ENCODE measurements at regions not wholly inside any gene's neighbourhood (a gene's known extent, or its start where the extent isn't known, plus 50 kb on each side); places are given as distances from the start of the nearest gene placed in this dataset.

DNA sequence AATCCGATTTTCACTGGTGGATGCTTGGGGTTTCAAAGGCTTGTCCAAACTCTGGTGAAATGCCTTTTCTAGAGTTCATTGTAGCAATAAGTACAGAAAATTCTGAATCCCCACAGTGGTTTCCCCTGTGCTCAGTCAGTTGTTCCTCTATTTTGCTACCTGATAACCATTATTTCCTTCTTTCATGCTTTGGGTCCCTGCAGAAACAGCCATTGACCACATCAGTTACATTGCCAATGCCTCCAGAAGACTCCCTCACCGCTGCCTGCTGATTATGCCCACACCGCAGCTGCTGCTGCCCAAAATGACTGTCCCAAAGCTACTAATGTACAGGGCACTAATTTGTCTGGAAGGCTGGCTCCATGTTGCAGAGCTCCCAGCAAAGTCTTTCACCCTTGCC, 517.3 kb downstream of the KLF12 start:
- DNase-seq (ENCODE audit: low read depth): no peak

DNA sequence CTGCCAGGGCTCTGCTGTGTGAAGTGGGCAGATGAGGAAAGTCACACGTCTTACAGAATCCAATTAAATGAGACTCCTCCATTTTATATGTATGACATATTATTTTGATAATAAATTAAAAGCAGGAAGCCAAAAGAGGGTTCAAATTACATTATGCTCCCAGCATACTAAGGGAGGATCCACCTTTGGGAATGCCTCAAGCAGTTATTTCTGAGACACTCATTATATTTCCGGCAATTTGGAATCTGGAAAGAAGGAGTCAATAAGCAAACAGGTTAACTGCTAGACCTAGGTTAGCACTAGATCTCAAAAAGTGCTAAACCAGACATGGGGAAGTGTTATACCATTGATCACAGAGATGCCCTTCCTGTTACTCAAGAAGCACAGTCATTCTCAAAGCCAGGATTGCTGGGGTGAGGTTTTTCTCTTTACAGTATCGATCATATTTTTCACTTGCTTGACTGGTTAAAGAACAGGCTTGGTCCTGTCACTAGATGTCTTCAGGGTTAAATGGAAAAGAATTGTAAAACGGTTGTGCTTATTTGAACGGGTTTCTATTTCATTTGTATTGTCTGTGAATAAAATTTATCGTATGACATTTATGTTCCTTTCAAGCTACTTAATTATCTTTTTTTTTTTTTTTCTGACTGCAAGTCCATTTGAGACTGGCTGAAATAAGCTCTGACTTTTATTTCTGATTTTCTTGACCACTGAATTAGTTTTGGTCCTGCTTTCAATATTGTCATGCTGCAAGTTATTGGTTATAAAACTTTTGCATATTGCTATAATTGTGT, 523.2 kb downstream of the KLF12 start:
- peak; percentile 8 for DNase-seq (ENCODE audit: low read depth)

DNA sequence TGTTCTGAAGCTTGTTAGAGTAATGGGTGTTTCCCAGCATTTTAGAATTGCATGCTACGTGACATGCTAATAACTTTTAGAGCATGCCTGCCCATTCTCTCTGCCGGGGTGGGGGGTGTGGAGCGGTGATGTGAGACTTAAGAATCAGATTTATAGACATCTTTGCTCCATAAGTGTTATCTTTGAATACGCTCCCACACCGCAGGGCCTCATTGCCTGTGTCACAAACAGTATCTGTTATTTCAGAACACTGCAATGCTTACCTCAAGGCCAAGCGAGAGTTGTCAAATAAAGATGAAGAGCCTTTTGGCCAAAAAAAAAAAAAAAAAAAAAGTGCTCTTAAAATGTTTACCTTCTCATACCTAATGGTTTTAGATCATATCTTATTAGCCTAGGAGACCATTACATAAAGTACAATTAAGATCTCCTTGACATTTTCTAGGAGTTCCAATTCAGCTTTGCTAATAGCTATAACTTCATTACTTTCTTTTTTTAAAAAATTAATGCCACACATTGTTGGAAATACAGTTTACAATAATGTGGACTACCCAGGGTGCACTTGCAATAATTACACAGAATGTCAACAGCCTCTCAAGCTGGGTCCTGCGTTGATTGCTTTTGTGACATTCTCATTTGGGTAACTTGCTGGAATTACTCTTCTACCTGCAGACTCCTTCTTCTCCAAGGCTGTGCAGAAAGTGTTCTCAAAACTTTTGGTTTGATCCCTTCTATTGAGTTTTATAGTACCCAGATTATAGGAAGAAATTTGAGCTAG, 525.3 kb downstream of the KLF12 start:
- DNase-seq (ENCODE audit: low read depth): no peak

DNA sequence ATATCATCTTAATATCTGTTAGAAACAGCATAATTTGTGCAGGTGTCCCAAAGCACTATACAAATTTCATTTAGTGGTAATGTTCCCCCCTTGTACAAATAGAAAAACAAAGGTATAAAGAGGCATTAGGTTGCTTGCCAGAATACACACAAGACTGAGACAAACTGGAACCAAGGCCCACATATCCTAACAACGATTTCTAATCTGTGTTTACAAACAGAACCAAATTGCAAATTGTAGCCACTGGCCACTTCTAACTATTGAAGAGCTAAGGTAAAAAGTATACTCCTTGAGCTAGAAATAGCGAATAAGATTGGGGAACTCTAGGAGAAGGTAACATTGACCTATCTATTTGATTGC, 526.1 kb downstream of the KLF12 start:
- DNase-seq (ENCODE audit: low read depth): no peak

DNA sequence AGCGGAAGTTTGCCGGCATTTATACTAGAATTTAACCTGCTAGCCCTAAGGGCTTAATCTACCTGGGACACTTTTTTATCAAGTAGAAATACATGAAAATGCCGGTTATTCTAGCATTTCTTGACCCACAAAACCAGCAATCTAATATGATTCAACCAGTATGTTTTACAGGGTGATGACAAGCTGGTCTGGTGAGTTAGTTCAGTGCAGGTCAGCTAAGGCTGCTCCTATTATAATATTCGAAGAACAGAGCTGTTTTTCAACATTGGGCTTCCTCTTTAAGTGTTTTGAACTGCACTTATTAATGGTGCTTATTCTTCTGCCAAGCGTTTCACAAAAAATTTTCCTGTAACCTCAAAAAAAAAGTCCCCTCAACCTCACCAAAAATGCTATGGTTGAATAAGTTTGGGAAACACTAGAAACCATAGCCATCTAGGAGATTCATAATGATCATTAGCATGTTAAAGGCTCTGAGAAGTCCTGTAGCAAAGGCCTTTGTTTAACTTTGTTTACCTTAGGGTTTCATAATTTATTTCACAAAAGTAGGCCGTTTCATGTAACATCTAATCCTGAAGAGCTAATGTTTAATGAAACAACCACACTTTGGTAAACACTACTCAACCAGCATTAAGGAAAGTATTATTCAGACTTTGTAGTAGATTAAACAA, 526.6 kb downstream of the KLF12 start:
- DNase-seq (ENCODE audit: low read depth): no peak

DNA sequence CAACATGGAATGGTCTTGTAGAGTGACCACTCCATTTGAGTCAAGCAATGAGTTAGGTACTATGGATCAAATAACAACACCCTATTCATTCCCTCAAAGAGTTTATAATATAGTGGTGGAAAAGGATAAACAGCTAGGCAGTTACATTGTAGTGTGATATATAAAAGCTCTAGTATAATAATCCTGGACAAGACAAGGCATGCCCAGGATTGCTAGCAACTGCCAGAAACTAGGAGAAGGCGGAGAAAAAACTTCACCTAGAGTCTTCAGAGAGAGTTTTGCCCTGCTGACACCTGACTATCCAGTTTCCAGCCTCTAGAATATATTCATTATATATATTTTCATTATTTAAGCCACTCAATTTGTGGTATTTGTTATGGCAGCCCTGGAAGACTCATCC, 530.6 kb downstream of the KLF12 start:
- DNase-seq (ENCODE audit: low read depth): no peak

DNA sequence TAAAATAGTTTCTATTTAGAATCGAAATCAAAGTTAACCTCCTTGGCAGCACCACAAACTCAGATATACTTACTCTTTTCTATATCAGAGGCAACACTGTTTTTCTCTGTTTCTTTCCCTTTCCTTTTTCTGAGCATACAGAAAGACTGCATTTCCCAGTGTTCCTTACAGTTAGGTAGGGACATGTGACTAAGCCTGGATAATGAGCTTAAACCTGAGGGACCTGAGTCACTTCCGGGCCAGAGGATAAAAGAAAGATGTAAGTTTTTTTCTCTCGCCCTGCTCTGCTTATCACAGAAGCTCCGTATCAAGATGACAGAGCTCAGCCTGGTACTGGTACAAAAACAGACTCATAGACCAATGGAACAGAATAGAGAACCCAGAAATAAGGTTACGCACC, 531.9 kb downstream of the KLF12 start:
- DNase-seq (ENCODE audit: low read depth): peak; percentile 72

DNA sequence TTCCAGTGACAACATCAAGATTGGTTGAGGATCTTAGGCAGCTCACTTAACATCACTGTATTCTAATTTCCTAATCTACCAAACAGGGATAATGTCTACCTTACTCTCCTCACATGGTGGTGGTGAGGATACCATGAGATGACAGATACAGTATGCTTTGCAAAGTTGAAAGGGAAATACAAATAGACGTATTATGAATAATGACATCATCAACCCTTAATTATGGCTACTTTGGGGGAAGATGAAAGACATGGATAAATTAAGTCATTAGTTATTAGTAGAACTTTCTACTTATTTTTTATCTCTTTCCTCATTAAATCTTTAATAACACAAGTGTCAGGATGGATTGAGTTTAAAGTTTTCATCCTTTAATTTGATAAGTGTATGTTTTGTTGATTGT, 532.5 kb downstream of the KLF12 start:
- DNase-seq (ENCODE audit: low read depth): no peak

DNA sequence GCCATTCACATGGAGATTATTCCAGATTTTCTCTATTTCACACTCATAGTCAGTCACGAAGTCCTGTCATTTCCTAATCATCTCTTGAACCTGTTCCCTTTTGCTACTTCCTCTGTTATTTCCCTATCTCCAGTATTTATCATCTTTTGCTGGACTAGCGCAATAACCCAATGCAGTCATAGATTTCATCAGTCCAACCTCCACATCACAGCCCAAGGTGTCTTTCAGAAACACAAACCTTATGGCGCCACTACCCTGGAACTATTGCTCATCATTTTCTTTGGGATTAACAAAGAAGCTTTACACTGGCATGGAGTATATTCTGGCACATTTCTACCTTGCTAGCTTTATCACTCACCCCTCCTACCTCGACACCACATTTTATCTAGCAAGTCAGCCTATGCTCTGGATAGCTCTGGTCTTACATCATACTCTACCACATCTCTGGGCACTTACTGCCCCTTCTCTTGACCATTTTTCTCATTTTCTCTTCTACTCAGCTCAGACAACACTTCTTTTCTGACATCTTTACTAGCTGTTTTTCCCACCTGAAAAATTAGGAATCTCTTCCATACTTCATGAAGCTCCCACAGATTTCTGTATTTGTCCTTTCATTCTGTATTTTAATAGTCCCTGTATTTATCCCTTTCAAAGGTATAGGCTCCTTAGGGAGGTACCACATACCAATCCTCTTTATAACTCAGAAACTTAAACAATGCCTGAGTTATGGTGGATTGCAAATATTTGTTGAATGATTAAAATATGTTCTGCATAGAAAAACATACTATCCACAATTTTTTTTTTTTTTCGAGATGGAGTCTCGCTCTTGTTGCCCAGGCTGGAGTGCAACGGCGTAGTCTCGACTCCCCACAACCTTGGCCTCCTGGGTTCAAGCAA, 534.7 kb downstream of the KLF12 start:
- peak; percentile 6 for DNase-seq (ENCODE audit: low read depth)

DNA sequence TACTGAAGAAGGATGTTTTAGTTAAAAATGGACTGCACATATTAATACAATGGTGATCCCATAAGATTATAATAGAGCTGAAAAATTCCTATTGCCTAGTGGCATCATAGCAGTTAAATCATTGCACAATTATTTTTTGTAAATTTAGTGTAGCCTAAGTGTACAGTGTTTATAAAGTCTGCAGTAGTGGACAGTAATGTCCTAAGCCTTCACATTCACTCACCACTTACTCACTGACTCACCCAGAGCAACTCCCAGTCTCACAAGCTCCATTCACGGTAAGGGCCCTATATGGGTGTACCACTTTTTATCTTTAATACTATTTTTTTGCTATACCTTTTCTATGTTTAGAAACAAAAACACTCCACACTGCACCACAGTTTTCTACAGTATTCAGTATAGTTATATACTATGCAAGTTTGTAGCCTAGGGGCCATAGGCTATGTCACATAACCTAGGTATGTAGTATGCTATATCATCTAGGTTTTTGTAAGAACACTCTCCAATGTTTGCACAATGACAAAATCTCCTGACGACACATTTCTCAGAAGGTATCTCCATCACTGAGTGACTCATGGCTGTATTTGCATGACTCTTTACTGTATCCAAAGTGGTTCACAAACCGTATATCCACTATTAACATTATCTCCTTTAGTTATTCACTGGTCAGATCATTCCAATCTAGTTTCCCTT, 536.0 kb downstream of the KLF12 start:
- DNase-seq (ENCODE audit: low read depth): peak; percentile 80

DNA sequence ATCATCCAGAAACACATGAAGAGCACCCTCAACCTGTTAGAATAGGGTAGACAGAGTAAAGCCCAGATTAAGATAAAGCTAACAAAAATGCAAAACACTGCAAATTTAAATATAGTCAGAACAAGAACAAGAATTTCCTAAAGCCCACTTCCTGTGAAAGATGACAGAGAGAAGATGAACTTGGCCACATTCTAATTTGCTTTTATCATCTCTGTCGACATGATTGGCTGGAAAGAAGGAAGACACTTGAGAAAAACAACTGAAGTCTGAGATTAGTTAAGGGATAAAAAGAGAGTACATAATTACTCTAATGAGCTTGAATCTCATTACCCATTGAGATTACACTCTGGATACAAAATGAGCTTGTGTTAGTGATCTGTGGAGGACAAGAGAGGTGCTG, 537.6 kb downstream of the KLF5 start:
- DNase-seq (ENCODE audit: low read depth): no peak

DNA sequence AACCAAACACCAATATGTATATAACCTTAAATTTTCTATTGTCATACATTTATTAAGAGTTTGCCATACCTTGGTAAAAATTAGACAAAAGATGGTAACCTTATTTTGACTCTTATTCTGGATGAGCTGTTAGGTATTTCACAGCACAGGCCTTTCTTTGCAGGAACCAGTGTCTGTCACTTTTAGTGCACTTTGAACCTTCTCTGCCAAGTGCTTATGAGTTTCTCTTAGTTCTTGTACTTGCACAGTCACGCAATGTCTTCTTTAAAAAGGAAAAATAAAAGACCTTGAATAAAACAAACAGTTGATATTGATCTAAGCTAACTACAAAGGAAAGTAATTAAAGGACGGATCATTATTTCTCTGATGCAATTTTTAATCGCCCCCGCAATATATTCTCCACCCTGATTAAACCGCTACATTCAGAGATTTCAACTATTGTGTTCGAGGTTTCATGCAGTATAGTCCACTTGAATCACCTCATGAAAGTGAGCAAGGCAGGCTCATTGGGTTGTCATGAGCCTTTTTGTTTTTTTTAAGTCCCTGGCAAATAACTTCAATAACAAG, 534.5 kb downstream of the KLF5 start:
- no peak for DNase-seq (ENCODE audit: low read depth)

DNA sequence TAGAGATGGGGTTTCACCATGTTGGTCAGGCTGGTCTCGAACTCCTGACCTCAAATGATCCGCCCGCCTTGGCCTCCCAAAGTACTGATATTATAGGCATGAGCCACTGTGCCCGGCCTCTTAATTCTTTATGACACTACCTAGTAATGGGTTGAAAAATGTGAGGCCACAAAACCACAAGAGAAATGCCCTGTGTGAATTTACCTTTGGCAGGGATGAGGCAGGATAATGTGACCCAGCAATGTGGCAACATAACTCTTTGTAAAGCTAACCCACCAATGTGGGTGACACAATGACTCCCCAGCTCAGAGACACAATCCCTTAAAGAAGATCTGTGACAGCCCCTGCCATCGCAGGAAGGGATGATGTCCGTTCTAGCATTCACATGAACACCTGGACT, 533.1 kb downstream of the KLF5 start:
- DNase-seq (ENCODE audit: low read depth): no peak

DNA sequence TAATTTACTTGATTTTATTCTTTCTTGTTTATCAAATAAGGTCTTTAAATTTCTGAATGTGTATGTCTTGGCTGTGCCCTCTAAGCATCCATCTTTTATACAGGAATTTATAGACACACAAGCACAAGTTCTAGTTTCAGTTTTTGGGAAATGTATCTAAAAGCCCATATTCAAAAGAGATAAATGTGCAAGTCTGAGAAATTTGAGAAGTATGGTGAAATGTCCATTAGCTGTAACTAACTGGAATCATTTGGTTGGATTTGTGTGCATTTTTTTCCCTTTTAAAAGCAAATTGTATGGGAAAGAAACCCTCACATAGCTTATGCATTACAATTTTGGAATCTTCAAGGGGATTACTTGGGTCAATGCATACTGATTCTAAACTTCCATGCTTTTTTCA, 532.0 kb downstream of the KLF5 start:
- no peak for DNase-seq (ENCODE audit: low read depth)

DNA sequence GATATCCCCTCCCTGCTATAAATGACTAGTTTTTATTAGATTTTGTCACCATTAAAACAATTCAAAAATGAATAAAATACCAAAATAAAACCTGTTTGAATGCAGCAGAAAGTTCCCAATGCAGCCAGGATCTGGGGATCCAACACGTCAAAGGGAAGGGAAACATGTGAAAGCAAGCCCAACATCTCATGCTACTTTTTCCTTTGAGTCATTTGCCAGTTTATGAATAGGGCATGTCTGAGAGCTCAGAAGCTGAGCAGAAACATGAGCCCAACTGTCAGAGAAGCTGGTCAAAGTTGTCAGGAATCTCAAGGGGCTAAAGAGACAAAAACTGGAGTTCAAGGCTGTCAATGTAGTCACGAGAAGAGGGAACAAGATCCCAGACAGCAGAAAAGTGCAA, 526.4 kb downstream of the KLF5 start:
- no peak for DNase-seq (ENCODE audit: low read depth)

DNA sequence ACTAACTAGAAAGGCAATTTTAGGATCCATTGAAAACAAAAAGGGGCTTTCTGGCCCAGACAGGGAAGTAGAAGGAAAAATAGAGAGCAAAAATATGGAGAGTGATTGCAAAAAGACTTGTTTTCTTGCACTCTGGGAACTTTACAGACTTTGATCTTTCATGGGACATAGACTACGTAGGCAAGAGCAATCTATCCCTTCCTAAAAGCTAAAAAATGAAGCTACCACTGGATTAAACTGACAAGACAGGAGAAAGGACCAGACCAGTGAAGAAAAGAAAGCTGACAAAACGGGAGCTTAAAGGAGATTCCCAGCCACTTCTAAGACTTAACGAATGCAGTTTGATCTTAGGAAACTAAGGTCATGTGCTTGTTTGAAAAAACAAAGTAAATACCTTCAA, 524.5 kb downstream of the KLF5 start:
- DNase-seq (ENCODE audit: low read depth): no peak

DNA sequence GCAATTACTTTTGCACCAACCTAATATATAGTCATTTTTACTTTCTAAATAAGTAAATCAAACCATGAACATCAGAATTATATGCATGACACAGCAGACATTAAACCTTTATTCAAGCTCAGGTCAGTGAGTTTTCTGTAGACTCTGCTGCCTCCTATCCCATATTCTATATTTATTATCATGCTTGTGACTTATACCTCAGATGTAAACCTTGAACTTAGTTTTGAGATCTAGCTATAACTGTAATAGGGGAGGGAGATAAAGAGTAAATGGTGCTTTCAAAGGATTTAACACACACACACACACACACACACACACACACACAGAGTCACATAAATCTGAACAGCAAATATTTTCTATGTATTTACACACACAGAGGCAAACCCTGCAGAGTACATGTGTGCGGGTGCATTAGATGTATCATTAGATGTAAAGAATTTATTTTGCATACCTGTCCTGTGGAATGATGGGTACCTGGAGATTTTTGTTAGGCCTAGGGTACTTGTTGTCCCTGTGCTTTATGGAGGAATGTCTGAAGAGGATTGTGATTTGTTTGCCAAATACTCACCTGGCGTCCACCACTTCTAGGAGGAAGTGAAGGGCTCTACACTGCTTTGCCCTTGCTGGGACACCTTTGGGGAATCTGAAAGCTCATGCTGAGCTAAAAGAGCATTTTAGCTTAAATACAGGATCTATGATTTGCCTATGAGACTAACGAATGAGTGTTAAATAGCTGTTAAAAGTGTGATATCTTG, 521.9 kb downstream of the KLF5 start:
- DNase-seq (ENCODE audit: low read depth): no peak

DNA sequence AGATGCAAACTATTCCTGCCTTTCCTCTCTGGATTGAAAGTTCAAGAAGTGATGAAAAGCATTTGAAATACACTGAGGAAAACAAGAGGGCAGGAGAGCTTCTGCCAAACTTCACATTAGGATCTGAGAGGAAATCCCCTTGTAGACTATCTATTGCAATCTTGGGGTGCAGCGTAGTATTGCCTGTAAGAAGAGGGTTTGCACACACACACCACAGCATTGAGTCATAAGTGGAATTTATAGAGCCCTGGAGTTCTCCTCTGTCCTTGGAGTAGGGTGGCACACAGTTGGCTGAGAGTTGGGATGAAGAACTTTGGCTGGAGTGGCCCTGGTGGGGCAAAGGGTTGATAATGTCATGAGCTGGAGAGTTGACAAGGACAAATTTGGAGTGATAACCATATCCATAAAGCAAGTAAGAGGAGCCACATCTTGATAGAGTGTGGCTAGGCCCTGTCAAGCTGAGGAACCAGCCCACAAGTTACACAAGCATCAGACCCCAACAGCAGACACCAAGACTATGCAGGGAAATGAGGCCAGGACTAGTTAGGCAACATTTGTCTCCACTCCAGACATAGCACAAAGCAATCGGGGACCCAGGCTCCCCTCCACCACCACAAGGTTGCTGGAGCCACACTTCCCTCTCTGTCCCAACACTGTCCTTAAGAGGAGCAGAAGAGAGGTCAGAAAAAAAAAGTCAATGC, 520.9 kb downstream of the KLF5 start:
- no peak for DNase-seq (ENCODE audit: low read depth)

DNA sequence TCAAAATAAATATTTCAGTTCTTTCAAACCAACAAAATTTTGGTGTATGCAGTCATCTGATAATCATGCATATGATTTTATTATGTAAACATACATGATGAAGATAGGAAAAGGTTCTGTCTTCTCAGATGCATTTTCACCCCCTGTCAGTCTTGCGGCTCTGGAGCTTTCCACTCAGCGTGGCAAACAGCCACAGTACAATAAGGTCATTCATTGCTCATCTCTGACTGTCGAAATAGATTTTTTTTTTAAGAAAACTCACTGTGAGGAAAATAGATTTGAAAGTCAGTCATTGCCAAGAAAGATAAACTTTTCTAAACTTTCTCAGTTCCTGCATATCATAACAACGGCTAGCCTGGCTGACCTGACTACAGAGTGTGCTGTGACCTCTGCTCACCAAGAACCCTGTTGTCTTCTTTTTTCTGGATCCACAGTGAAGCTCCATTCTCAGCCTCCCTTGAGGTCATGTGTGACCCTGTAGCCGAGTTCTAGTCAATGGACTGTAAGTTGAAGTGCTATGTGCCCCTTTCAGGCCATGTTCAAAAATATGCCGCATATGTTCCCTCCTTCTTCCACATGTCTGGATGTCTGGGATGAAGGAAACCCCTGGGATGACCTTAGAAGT, 519.6 kb downstream of the KLF5 start:
- DNase-seq (ENCODE audit: low read depth): no peak

Data from ELR (cell line).